Endothelial cell of umbilical vein (primary cell): ENCODE measurements at regions not wholly inside any gene's neighbourhood (a gene's known extent, or its start where the extent isn't known, plus 50 kb on each side); places are given as distances from the start of the nearest gene placed in this dataset.

Experiments
- BruUV-seq: library from RNA; stranded (reverse); fragments of 400-500 nt; replicated peaks from 2 replicates; lab custom pipeline; 2021; lab: Mats Ljungman, UMichigan
- CTCF ChIA-PET: fragments of 300-600, 350-600 bp; sonication (Branson Sonifier 250); formaldehyde crosslinking; loops from one replicate; lab custom pipeline; 2021; ENCODE audit warnings: antibody characterized with exemption, inconsistent platforms; lab: Charles Lee
- POLR2A ChIA-PET: fragments of 300-600, 350-600 bp; sonication (Branson Sonifier 250); formaldehyde crosslinking; loops from one replicate; lab custom pipeline; 2021; ENCODE audit warnings: antibody characterized with exemption, inconsistent platforms; lab: Charles Lee
- DNase-seq: peaks from one replicate; pipeline ENCODE4 v3.0.0-alpha.2; 2011; ENCODE audit warnings: low read depth, low spot score
- FAIRE-seq: peaks from 2 replicates; lab custom pipeline; 2011; peaks lifted over from hg19 to GRCh38; lab: Jason Lieb, UNC
- H2AFZ ChIP-seq: 2 replicates; pipeline ENCODE4 v1.6.0; 2012; ENCODE audit warnings: low read depth, low read length, control low read depth, inconsistent platforms
- H3K27ac ChIP-seq: 2 replicates; pipeline ENCODE4 v1.5.1; 2011; ENCODE audit warnings: low read depth, mild to moderate bottlenecking, control low read depth, low read length, moderate library complexity; ENCODE audit not compliant: insufficient read depth
- H3K27me3 ChIP-seq, 2 experiments: 2 replicates each; pipeline versions ENCODE4 v1.6.0 to v1.6.1; 2011; ENCODE audit warnings: low read length in 2 of 2, mixed read lengths in 1 of 2; ENCODE audit not compliant: control insufficient read depth in 2 of 2, insufficient read depth in 2 of 2
- H3K36me3 ChIP-seq, 2 experiments: 2 replicates in 1 of 2; 3 replicates in 1 of 2; pipeline ENCODE4 v1.5.1; 2011; ENCODE audit warnings: low read length in 2 of 2, mild to moderate bottlenecking in 1 of 2, moderate library complexity in 1 of 2; ENCODE audit not compliant: control insufficient read depth in 2 of 2, insufficient read depth in 2 of 2; ENCODE audit errors: extremely low read depth in 1 of 2
- H3K4me1 ChIP-seq: 3 replicates; pipeline ENCODE4 v1.5.1; 2011; ENCODE audit warnings: mild to moderate bottlenecking, low read length; ENCODE audit not compliant: control insufficient read depth, insufficient read depth; ENCODE audit errors: extremely low read depth
- H3K4me2 ChIP-seq: 2 replicates; pipeline ENCODE4 v1.6.1; 2011; ENCODE audit warnings: low read length, control low read depth, mixed read lengths; ENCODE audit not compliant: insufficient read depth
- H3K4me3 ChIP-seq, 3 experiments: fragments of 200-600 bp in 1 of 3; sonication (generic), shearing (Covaris generic) in 1 of 3; replicated peaks in 1 of 3; 2 replicates each; pipeline ENCODE4 v1.5.1; 2011 to 2016; ENCODE audit warnings: control low read depth in 3 of 3, low read length in 3 of 3, mild to moderate bottlenecking in 2 of 3, inconsistent platforms in 1 of 3, low read depth in 1 of 3, moderate library complexity in 1 of 3; ENCODE audit not compliant: insufficient read depth in 1 of 3
- H3K79me2 ChIP-seq: 2 replicates; pipeline ENCODE4 v1.6.0; 2012; ENCODE audit warnings: low read length, inconsistent platforms; ENCODE audit not compliant: control insufficient read depth, insufficient read depth
- H3K9ac ChIP-seq: replicated peaks from 2 replicates; pipeline ENCODE3; 2011; ENCODE audit warnings: low read length, control low read depth; ENCODE audit not compliant: insufficient read depth; ENCODE audit errors: extremely low read depth
- H3K9me1 ChIP-seq: replicated peaks from 3 replicates; pipeline ENCODE4 v1.6.0; 2011; ENCODE audit warnings: mild to moderate bottlenecking, low read length; ENCODE audit not compliant: control insufficient read depth, insufficient read depth; ENCODE audit errors: extremely low read depth
- H3K9me3 ChIP-seq: replicated peaks from 2 replicates; pipeline ENCODE4 v1.5.1; 2012; ENCODE audit warnings: low read length, inconsistent platforms; ENCODE audit not compliant: control insufficient read depth, insufficient read depth
- H4K20me1 ChIP-seq: replicated peaks from 2 replicates; pipeline ENCODE3; 2011; ENCODE audit warnings: mild to moderate bottlenecking, low read length; ENCODE audit not compliant: control insufficient read depth, insufficient read depth; ENCODE audit errors: extremely low read depth
- EZH2 ChIP-seq: IDR thresholded peaks from 2 replicates; pipeline ENCODE4 v1.6.1; 2012; ENCODE audit warnings: borderline replicate concordance, low read depth, mild to moderate bottlenecking, moderate library complexity, low read length, inconsistent platforms; ENCODE audit not compliant: severe bottlenecking
- FOS ChIP-seq: IDR thresholded peaks from 2 replicates; pipeline ENCODE4 v1.6.1; 2011; ENCODE audit warnings: mild to moderate bottlenecking, low read length, moderate library complexity, borderline replicate concordance; ENCODE audit not compliant: insufficient read depth
- GATA2 ChIP-seq: IDR thresholded peaks from 2 replicates; pipeline ENCODE4 v1.7.0; 2011; ENCODE audit warnings: low read depth, mild to moderate bottlenecking, moderate library complexity, mixed read lengths, low read length; ENCODE audit not compliant: insufficient read length, insufficient read depth
- JUN ChIP-seq: IDR thresholded peaks from 2 replicates; pipeline ENCODE4 v1.6.1; 2011; ENCODE audit warnings: borderline replicate concordance, low read depth; ENCODE audit not compliant: insufficient read length, insufficient read depth
- MYC ChIP-seq: IDR thresholded peaks from one replicate; pipeline ENCODE4 v1.6.1; 2011; ENCODE audit warnings: mild to moderate bottlenecking, low read depth, low read length
- POLR2A ChIP-seq: IDR thresholded peaks from 2 replicates; pipeline ENCODE4 v1.6.1; 2012; ENCODE audit warnings: low read depth, mild to moderate bottlenecking, control low read depth, low read length
- POLR2AphosphoS5 ChIP-seq: IDR thresholded peaks from 2 replicates; pipeline ENCODE4 v1.6.1; 2012; ENCODE audit warnings: low read depth, mild to moderate bottlenecking, control low read depth, low read length, moderate library complexity; ENCODE audit not compliant: insufficient read depth
- dilution Hi-C: fragments of 300-500 bp; cut with MboI; formaldehyde crosslinking; loops from one replicate; pipeline ENCODE4 v1.15.0; 2019; ENCODE audit warnings: low sequenced_read_pairs; ENCODE audit not compliant: extremely low pct_ligation_motif_present
- intact Hi-C: fragments of 100-400 bp; cut with micrococcal nuclease; formaldehyde crosslinking; loops from one replicate; pipeline ENCODE4 v1.10.0; 2022
- TF ChIP-seq, protein P1 (sequence below): IDR thresholded peaks from 2 replicates; pipeline ENCODE4 v1.6.1; 2011; ENCODE audit not compliant: insufficient read depth, insufficient read length
- TF ChIP-seq, protein P2 (sequence below), 2 donors: IDR thresholded peaks; 1 replicate in 1 of 2; 2 replicates in 1 of 2; pipeline ENCODE4 v1.5.1; 2011; ENCODE audit warnings: low read length in 2 of 2, mild to moderate bottlenecking in 2 of 2, moderate library complexity in 2 of 2, control low read depth in 1 of 2, inconsistent platforms in 1 of 2, low read depth in 1 of 2; ENCODE audit not compliant: insufficient read depth in 1 of 2; ENCODE audit errors: extremely low read depth in 1 of 2

DNA sequence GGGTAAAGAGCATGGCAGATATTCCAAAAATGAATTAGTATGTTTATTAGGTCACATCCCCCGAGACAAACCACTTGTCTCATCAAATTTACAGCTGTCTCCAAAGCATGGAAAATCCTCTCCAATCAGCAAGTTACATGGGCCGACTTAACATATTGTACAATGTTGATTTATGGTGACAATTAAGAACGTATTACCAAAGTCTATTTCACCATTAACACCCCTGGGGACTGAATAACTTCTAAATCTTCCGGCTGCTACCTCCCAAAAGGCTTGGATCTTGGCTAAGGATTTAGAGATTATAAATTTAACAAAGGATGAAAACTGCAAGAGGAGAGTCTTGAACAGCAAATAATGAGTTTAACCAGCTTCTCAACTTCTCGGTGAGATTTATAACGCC is 311.9 kb downstream of the NPIPA8 start:
- FAIRE-seq (no peak), DNase-seq (no peak)
- peaks cover 2% of the 10 kb centered on the region for H3K9me3 ChIP-seq
- H3K79me2 ChIP-seq: no peaks in the 10 kb centered on the region
- no peak for TF ChIP-seq POLR2AphosphoS5
- no peak for TF ChIP-seq JUN
- no peak for TF ChIP-seq EZH2
- no peak for TF ChIP-seq MYC
- TF ChIP-seq POLR2A: no peak
- TF ChIP-seq, protein P1, sequence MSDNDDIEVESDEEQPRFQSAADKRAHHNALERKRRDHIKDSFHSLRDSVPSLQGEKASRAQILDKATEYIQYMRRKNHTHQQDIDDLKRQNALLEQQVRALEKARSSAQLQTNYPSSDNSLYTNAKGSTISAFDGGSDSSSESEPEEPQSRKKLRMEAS: no peak
- TF ChIP-seq GATA2: no peak
- TF ChIP-seq, protein P2, sequence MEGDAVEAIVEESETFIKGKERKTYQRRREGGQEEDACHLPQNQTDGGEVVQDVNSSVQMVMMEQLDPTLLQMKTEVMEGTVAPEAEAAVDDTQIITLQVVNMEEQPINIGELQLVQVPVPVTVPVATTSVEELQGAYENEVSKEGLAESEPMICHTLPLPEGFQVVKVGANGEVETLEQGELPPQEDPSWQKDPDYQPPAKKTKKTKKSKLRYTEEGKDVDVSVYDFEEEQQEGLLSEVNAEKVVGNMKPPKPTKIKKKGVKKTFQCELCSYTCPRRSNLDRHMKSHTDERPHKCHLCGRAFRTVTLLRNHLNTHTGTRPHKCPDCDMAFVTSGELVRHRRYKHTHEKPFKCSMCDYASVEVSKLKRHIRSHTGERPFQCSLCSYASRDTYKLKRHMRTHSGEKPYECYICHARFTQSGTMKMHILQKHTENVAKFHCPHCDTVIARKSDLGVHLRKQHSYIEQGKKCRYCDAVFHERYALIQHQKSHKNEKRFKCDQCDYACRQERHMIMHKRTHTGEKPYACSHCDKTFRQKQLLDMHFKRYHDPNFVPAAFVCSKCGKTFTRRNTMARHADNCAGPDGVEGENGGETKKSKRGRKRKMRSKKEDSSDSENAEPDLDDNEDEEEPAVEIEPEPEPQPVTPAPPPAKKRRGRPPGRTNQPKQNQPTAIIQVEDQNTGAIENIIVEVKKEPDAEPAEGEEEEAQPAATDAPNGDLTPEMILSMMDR (IDR thresholded peaks at IDR 0.05; ENCODE audit: extremely low read depth in 1 of 2, insufficient read depth in 1 of 2, low read depth in 1 of 2, low read length in 2 of 2): no peak
- no peak for TF ChIP-seq FOS
- intact Hi-C loops (no loop called here), dilution Hi-C loops (no loop called here)
- no peak overlapping the region for H2AFZ ChIP-seq
- no peaks in the 10 kb centered on the region for H4K20me1 ChIP-seq
- no peak overlapping the region for H3K9ac ChIP-seq
- H3K27me3 ChIP-seq: no peaks in the 10 kb centered on the region
- ChIA-PET CTCF (no interaction called here), POLR2A (no interaction called here)
- no peak overlapping the region for H3K4me3 ChIP-seq
- no TSS peak for BruUV-seq
- H3K27ac ChIP-seq: no peak overlapping the region
- no peak overlapping the region for H3K4me2 ChIP-seq
- H3K36me3 ChIP-seq: no peaks in the 10 kb centered on the region
- no peaks in the 10 kb centered on the region for H3K4me1 ChIP-seq
- no peaks in the 10 kb centered on the region for H3K9me1 ChIP-seq
